HEK293 (cell line): ENCODE measurements at regions not wholly inside any gene's neighbourhood (a gene's known extent, or its start where the extent isn't known, plus 50 kb on each side); places are given as distances from the start of the nearest gene placed in this dataset.

Experiments used
- HOXA7 ChIP-seq: sonication (generic); formaldehyde crosslinking; IDR thresholded peaks from 2 replicates; pipeline ENCODE4 v1.8.1; 2022; ENCODE audit warnings: missing genetic modification reagents, borderline replicate concordance
- KLF17 ChIP-seq: fragments of 450-650 bp; formaldehyde crosslinking; IDR thresholded peaks from 2 replicates; pipeline ENCODE4 v1.5.1; 2016; ENCODE audit warnings: missing biosample characterization, missing genetic modification characterization
- PRDM4 ChIP-seq: fragments of 450-650 bp; formaldehyde crosslinking; IDR thresholded peaks from 2 replicates; pipeline ENCODE4 v1.5.1; 2017; ENCODE audit warnings: missing biosample characterization, missing genetic modification characterization
- YY1 ChIP-seq: fragments of 450-650 bp; formaldehyde crosslinking; IDR thresholded peaks from 2 replicates; pipeline ENCODE4 v1.5.1; 2018; ENCODE audit warnings: missing biosample characterization, missing genetic modification characterization
- YY2 ChIP-seq: fragments of 450-650 bp; formaldehyde crosslinking; IDR thresholded peaks from 2 replicates; pipeline ENCODE4 v1.5.1; 2016; ENCODE audit warnings: missing biosample characterization, missing genetic modification characterization
- ZBTB1 ChIP-seq: fragments of 450-650 bp; formaldehyde crosslinking; IDR thresholded peaks from 2 replicates; pipeline ENCODE4 v1.5.1; 2016; ENCODE audit warnings: missing biosample characterization, missing genetic modification characterization
- ZBTB11 ChIP-seq: fragments of 450-650 bp; formaldehyde crosslinking; conservative IDR thresholded peaks from 2 replicates; pipeline ENCODE4 v1.5.1; 2016; ENCODE audit warnings: low read depth, missing biosample characterization, missing genetic modification characterization
- ZBTB44 ChIP-seq: fragments of 450-650 bp; IDR thresholded peaks from 2 replicates; pipeline ENCODE4 v1.5.1; 2018; ENCODE audit warnings: missing biosample characterization, mild to moderate bottlenecking, missing genetic modification characterization
- ZNF10 ChIP-seq: fragments of 450-650 bp; formaldehyde crosslinking; IDR thresholded peaks from 2 replicates; pipeline ENCODE4 v1.5.1; 2017; ENCODE audit warnings: missing biosample characterization, missing genetic modification characterization
- ZNF292 ChIP-seq: fragments of 450-650 bp; formaldehyde crosslinking; IDR thresholded peaks from 2 replicates; pipeline ENCODE4 v1.5.1; 2016; ENCODE audit warnings: low read depth, missing biosample characterization, missing genetic modification characterization, borderline replicate concordance
- ZNF350 ChIP-seq: fragments of 450-650 bp; formaldehyde crosslinking; IDR thresholded peaks from 2 replicates; pipeline ENCODE4 v1.5.0; 2017; ENCODE audit warnings: missing biosample characterization, mild to moderate bottlenecking, missing genetic modification characterization
- ZNF354C ChIP-seq: fragments of 450-650 bp; formaldehyde crosslinking; IDR thresholded peaks from 2 replicates; pipeline ENCODE4 v1.5.1; 2016; ENCODE audit warnings: missing biosample characterization, missing genetic modification characterization, low read depth, borderline replicate concordance
- ZNF391 ChIP-seq: fragments of 450-650 bp; formaldehyde crosslinking; IDR thresholded peaks from 2 replicates; pipeline ENCODE4 v1.5.1; 2016; ENCODE audit warnings: low read depth, missing biosample characterization, missing genetic modification characterization, borderline replicate concordance
- ZNF398 ChIP-seq: fragments of 450-650 bp; formaldehyde crosslinking; IDR thresholded peaks from 2 replicates; pipeline ENCODE4 v1.5.1; 2017; ENCODE audit warnings: missing biosample characterization, missing genetic modification characterization
- ZNF600 ChIP-seq: fragments of 450-650 bp; formaldehyde crosslinking; IDR thresholded peaks from 2 replicates; pipeline ENCODE4 v1.5.1; 2016; ENCODE audit warnings: missing biosample characterization, missing genetic modification characterization
- ZNF610 ChIP-seq: fragments of 450-650 bp; formaldehyde crosslinking; IDR thresholded peaks from 2 replicates; pipeline ENCODE4 v1.5.1; 2016; ENCODE audit warnings: missing biosample characterization, missing genetic modification characterization, borderline replicate concordance
- ZNF621 ChIP-seq: fragments of 450-650 bp; formaldehyde crosslinking; IDR thresholded peaks from 2 replicates; pipeline ENCODE4 v1.5.1; 2017; ENCODE audit warnings: missing biosample characterization, missing genetic modification characterization
- ZNF626 ChIP-seq: fragments of 450-650 bp; sonication (Bioruptor Pico); formaldehyde crosslinking; IDR thresholded peaks from 2 replicates; pipeline ENCODE4 v1.5.1; 2018; ENCODE audit warnings: missing biosample characterization, missing genetic modification characterization, inconsistent platforms
- ZNF658 ChIP-seq: fragments of 450-650 bp; formaldehyde crosslinking; IDR thresholded peaks from 2 replicates; pipeline ENCODE4; 2016; ENCODE audit warnings: missing biosample characterization, missing genetic modification characterization
- ZNF660 ChIP-seq: fragments of 450-650 bp; IDR thresholded peaks from 2 replicates; pipeline ENCODE4 v1.5.1; 2018; ENCODE audit warnings: missing biosample characterization, mild to moderate bottlenecking, missing genetic modification characterization
- ZNF677 ChIP-seq: fragments of 450-650 bp; IDR thresholded peaks from 2 replicates; pipeline ENCODE4 v1.5.0; 2018; ENCODE audit warnings: missing biosample characterization, mild to moderate bottlenecking, missing genetic modification characterization, moderate library complexity
- ZNF792 ChIP-seq: fragments of 450-650 bp; formaldehyde crosslinking; IDR thresholded peaks from 2 replicates; pipeline ENCODE4 v1.5.1; 2016; ENCODE audit warnings: missing biosample characterization, missing genetic modification characterization
- ZXDB ChIP-seq: fragments of 450-650 bp; formaldehyde crosslinking; IDR thresholded peaks from 2 replicates; pipeline ENCODE4 v1.5.1; 2016; ENCODE audit warnings: missing biosample characterization, missing genetic modification characterization
- TF ChIP-seq, protein P1 (sequence below): fragments of 450-650 bp; formaldehyde crosslinking; IDR thresholded peaks from 2 replicates; pipeline ENCODE4 v1.5.1; 2016; ENCODE audit warnings: missing biosample characterization, missing genetic modification characterization
- TF ChIP-seq, protein P2 (sequence below): IDR thresholded peaks from 2 replicates; pipeline ENCODE4 v1.6.1; 2011; ENCODE audit warnings: mild to moderate bottlenecking, low read depth, low read length, borderline replicate concordance

- TF ChIP-seq ZBTB44 (tag by site-specific recombination) (no peak), ZNF350 (tag by site-specific recombination) (no peak), ZNF660 (tag by site-specific recombination) (no peak), ZNF626 (tag by site-specific recombination) (no peak), YY1 (tag by site-specific recombination) (no peak), ZNF391 (no peak), ZNF792 (tag by site-specific recombination) (no peak), ZBTB1 (tag by site-specific recombination) (no peak), PRDM4 (tag by site-specific recombination) (peak; percentile 30), YY2 (no peak), ZNF621 (tag by site-specific recombination) (no peak), ZNF354C (tag by site-specific recombination) (no peak), ZBTB11 (tag by site-specific recombination) (no peak), ZNF600 (peak; percentile 75), ZNF658 (tag by site-specific recombination) (no peak), KLF17 (tag by site-specific recombination) (no peak), ZNF10 (tag by site-specific recombination) (no peak; the same call in 1 of the 2 replicates), ZNF610 (no peak), ZXDB (tag by site-specific recombination) (no peak), HOXA7 (CRISPR knock-in tag) (no peak), ZNF677 (tag by site-specific recombination) (no peak), ZNF292 (tag by site-specific recombination) (no peak), ZNF398 (tag by site-specific recombination) (no peak)
- TF ChIP-seq, protein P1, sequence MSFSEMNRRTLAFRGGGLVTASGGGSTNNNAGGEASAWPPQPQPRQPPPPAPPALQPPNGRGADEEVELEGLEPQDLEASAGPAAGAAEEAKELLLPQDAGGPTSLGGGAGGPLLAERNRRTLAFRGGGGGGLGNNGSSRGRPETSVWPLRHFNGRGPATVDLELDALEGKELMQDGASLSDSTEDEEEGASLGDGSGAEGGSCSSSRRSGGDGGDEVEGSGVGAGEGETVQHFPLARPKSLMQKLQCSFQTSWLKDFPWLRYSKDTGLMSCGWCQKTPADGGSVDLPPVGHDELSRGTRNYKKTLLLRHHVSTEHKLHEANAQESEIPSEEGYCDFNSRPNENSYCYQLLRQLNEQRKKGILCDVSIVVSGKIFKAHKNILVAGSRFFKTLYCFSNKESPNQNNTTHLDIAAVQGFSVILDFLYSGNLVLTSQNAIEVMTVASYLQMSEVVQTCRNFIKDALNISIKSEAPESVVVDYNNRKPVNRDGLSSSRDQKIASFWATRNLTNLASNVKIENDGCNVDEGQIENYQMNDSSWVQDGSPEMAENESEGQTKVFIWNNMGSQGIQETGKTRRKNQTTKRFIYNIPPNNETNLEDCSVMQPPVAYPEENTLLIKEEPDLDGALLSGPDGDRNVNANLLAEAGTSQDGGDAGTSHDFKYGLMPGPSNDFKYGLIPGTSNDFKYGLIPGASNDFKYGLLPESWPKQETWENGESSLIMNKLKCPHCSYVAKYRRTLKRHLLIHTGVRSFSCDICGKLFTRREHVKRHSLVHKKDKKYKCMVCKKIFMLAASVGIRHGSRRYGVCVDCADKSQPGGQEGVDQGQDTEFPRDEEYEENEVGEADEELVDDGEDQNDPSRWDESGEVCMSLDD (tag by site-specific recombination) = no peak
- TF ChIP-seq, protein P2, sequence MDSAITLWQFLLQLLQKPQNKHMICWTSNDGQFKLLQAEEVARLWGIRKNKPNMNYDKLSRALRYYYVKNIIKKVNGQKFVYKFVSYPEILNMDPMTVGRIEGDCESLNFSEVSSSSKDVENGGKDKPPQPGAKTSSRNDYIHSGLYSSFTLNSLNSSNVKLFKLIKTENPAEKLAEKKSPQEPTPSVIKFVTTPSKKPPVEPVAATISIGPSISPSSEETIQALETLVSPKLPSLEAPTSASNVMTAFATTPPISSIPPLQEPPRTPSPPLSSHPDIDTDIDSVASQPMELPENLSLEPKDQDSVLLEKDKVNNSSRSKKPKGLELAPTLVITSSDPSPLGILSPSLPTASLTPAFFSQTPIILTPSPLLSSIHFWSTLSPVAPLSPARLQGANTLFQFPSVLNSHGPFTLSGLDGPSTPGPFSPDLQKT = no peak
Observed at GRCh38 chr20:48298851-48299484, 513.7 kb upstream of the SULF2 start (continued).
